K562 (cell line): ENCODE measurements at regions not wholly inside any gene's neighbourhood (a gene's known extent, or its start where the extent isn't known, plus 50 kb on each side); places are given as distances from the start of the nearest gene placed in this dataset.

Experiments used
- ATAC-seq: fragments of 200-7000 bp; cut with Tn5 transposase; 3 replicates; pipeline ENCODE4 v1.9.1; 2020; ENCODE audit warnings: moderate library complexity
- BruUV-seq: library from RNA; stranded (reverse); fragments of 400-500 nt; replicated peaks from 2 replicates; lab custom pipeline; 2021; lab: Mats Ljungman, UMichigan
- CTCF ChIA-PET: fragments of 300-600 bp; formaldehyde crosslinking; extraction: SDS; loops from one replicate; lab custom pipeline; 2021; ENCODE audit warnings: low intra/inter-chr PET ratio; lab: Yijun Ruan, JAX
- POLR2A ChIA-PET: fragments of 300-600, 350-650 bp; sonication (Branson Sonifier 250); formaldehyde crosslinking; extraction: SDS; loops from one replicate; lab custom pipeline; 2021; ENCODE audit warnings: antibody characterized with exemption, inconsistent platforms; lab: Yijun Ruan, JAX
- DNase-seq, 4 experiments: peaks; one replicate each; pipeline versions ENCODE4 v3.0.0 to v3.0.0-alpha.2; 2011 to 2018; ENCODE audit warnings: low spot score in 3 of 4, mixed read lengths in 3 of 4; ENCODE audit errors: extremely low read depth in 1 of 4
- FAIRE-seq: peaks from 2 replicates; lab custom pipeline; 2011; peaks lifted over from hg19 to GRCh38; lab: Jason Lieb, UNC
- H2AFZ ChIP-seq: 2 replicates; pipeline ENCODE4 v1.6.0; 2011; ENCODE audit warnings: low read depth, low read length, control low read depth, inconsistent platforms
- H3K27ac ChIP-seq: fragments of 200-600 bp; 3 replicates; pipeline ENCODE4 v1.8.0; 2011; ENCODE audit warnings: low read depth, mild to moderate bottlenecking, control low read depth, inconsistent platforms, low read length, moderate library complexity, mixed read lengths; ENCODE audit errors: extremely low read depth
- H3K27me3 ChIP-seq, 2 experiments: fragments of 300-600 bp in 1 of 2; 2 replicates in 1 of 2; 3 replicates in 1 of 2; pipeline versions ENCODE4 v1.6.0 to v1.8.0; 2011; ENCODE audit warnings: inconsistent platforms in 2 of 2, low read length in 2 of 2, mild to moderate bottlenecking in 1 of 2, mixed read lengths in 1 of 2, moderate library complexity in 1 of 2; ENCODE audit not compliant: control insufficient read depth in 2 of 2, insufficient read depth in 2 of 2
- H3K36me3 ChIP-seq: fragments of 300-600 bp; 3 replicates; pipeline ENCODE4 v1.8.0; 2011; ENCODE audit warnings: mild to moderate bottlenecking, low read length, inconsistent platforms; ENCODE audit not compliant: control insufficient read depth, insufficient read depth
- H3K4me1 ChIP-seq, 2 experiments: fragments of 200-600 bp in 1 of 2; replicated peaks in 1 of 2; 2 replicates in 1 of 2; 3 replicates in 1 of 2; pipeline versions ENCODE4 v1.5.1 to v1.8.0; 2011; ENCODE audit warnings: inconsistent platforms in 2 of 2, low read length in 2 of 2, mild to moderate bottlenecking in 1 of 2, mixed read lengths in 1 of 2, moderate library complexity in 1 of 2; ENCODE audit not compliant: control insufficient read depth in 2 of 2, insufficient read depth in 2 of 2
- H3K4me2 ChIP-seq: 2 replicates; pipeline ENCODE4 v1.6.1; 2011; ENCODE audit warnings: low read length, control low read depth, inconsistent platforms, mixed read lengths; ENCODE audit not compliant: insufficient read depth
- H3K4me3 ChIP-seq: fragments of 200-600 bp; sonication (generic), shearing (Covaris generic); 2 replicates; pipeline ENCODE4 v1.5.1; 2016; ENCODE audit warnings: control low read depth, inconsistent platforms
- H3K79me2 ChIP-seq: fragments of 200-600 bp; 3 replicates; pipeline ENCODE4 v1.8.0; 2011; ENCODE audit warnings: low read length, inconsistent platforms; ENCODE audit not compliant: control insufficient read depth, insufficient read depth
- H3K9ac ChIP-seq, 2 experiments: 2 replicates each; pipeline versions ENCODE4 v1.6.0 to v1.6.1; 2011; ENCODE audit warnings: low read depth in 2 of 2, low read length in 2 of 2, control low read depth in 1 of 2, inconsistent platforms in 1 of 2, mild to moderate bottlenecking in 1 of 2, mixed read lengths in 1 of 2; ENCODE audit not compliant: insufficient read depth in 1 of 2
- H3K9me1 ChIP-seq: one replicate; pipeline ENCODE4 v1.6.0; 2011; ENCODE audit warnings: inconsistent platforms, mild to moderate bottlenecking, low read length, moderate library complexity; ENCODE audit not compliant: control insufficient read depth, insufficient read depth
- H3K9me3 ChIP-seq: replicated peaks from 2 replicates; pipeline ENCODE4 v1.5.1; 2011; ENCODE audit warnings: low read depth, low read length, inconsistent platforms; ENCODE audit not compliant: control insufficient read depth, insufficient read depth
- H4K20me1 ChIP-seq: replicated peaks from 2 replicates; pipeline ENCODE4 v1.6.1; 2011; ENCODE audit warnings: low read length, inconsistent platforms, mixed read lengths; ENCODE audit not compliant: control insufficient read depth, insufficient read depth
- AFF1 ChIP-seq, 2 experiments: fragments of 450-650 bp; IDR thresholded peaks; 2 replicates each; pipeline ENCODE4 v1.6.1; 2018; ENCODE audit warnings: mild to moderate bottlenecking in 2 of 2, low read depth in 1 of 2; ENCODE audit not compliant: partially characterized antibody in 2 of 2
- ELF4 ChIP-seq: fragments of 450-650 bp; formaldehyde crosslinking; IDR thresholded peaks from 2 replicates; pipeline ENCODE4 v1.4.0; 2022; ENCODE audit warnings: missing genetic modification characterization
- GABPB2 ChIP-seq: fragments of 250-450 bp; sonication (Bioruptor Pico); conservative IDR thresholded peaks from 2 replicates; pipeline ENCODE4 v1.5.1; 2021; ENCODE audit warnings: mild to moderate bottlenecking
- PHTF2 ChIP-seq: fragments of 250-450 bp; sonication (Bioruptor Pico); IDR thresholded peaks from 2 replicates; pipeline ENCODE4 v1.5.0; 2021; ENCODE audit warnings: mild to moderate bottlenecking
- WGBS: fragments of 100-300 bp; shearing (Covaris generic); methylation state at CpG from one replicate; pipeline ENCODE4 v1.1.6; 2016; ENCODE audit warnings: low coverage, mixed read lengths; ENCODE audit not compliant: insufficient coverage; ENCODE audit errors: missing lambda C conversion rate; 5-methylcytosine and 5-hydroxymethylcytosine counted together
- in situ Hi-C: fragments of 300-500 bp; cut with MboI; formaldehyde crosslinking; loops from 4 replicates; pipeline ENCODE4 v1.15.0; 2018; ENCODE audit warnings: inconsistent platforms, mixed read lengths
- intact Hi-C: fragments of 100-400 bp; cut with micrococcal nuclease; formaldehyde crosslinking; loops from 2 replicates; pipeline ENCODE4 v1.14.2; 2022

GRCh38 chr1:13890766-13891165 lies 190.8 kb downstream of the PRDM2 start:
- intact Hi-C loops = no loop called here
- FAIRE-seq (no peak), ATAC-seq (no peak), DNase-seq (no peak)
- H3K4me2 ChIP-seq = no peak overlapping the region
- no peaks in the 10 kb centered on the region for H3K9me1 ChIP-seq
- H4K20me1 ChIP-seq = no peaks in the 10 kb centered on the region
- H2AFZ ChIP-seq = no peak overlapping the region
- H3K9ac ChIP-seq = no peak overlapping the region
- peaks cover 0 to 6% of the 10 kb centered on the region in 2 experiments; a peak in 1 of 5 replicates for H3K4me1 ChIP-seq
- ChIA-PET CTCF (no interaction called here), POLR2A (no interaction called here)
- no peak overlapping the region for H3K27ac ChIP-seq
- no TSS peak for BruUV-seq
- H3K27me3 ChIP-seq = peaks cover 25 to 32% of the 10 kb centered on the region in 2 experiments
- no peaks in the 10 kb centered on the region for H3K36me3 ChIP-seq
- H3K9me3 ChIP-seq = no peaks in the 10 kb centered on the region; the same call in 1 of the 2 replicates
- WGBS = 0% methylated on average over 2 of the region's 2 CpGs
- H3K4me3 ChIP-seq = no peak overlapping the region
- TF ChIP-seq ELF4 = no peak
- TF ChIP-seq AFF1 (IDR thresholded peaks at IDR 0.05; ENCODE audit: low read depth in 1 of 2, partially characterized antibody in 2 of 2) = peak in 1 of 2 experiments; percentile 30
- no peak for TF ChIP-seq GABPB2
- TF ChIP-seq PHTF2 (CRISPR knock-in tag) = no peak
- no peaks in the 10 kb centered on the region for H3K79me2 ChIP-seq
- in situ Hi-C loops = no loop called here
